ENCODE measurements at regions not wholly inside any gene's neighbourhood (a gene's known extent, or its start where the extent isn't known, plus 50 kb on each side); places are given as distances from the start of the nearest gene placed in this dataset.
A peak's percentile ranks its signal among the peaks of the same experiment; 100 is the strongest.
"Not testable (repeated sequence)": the region's sequence is repeated elsewhere in the genome, so short reads cannot be mapped to it uniquely, and the experiment has no call there.

- H3K4me3 ChIP-seq (ENCODE audit: low read length in 2 of 2); H3K9me3 ChIP-seq (ENCODE audit: control insufficient read depth in 2 of 2, low read length in 2 of 2); H3K27me3 ChIP-seq (ENCODE audit: control insufficient read depth in 2 of 2, insufficient read depth in 2 of 2, low read length in 2 of 2); H3K4me1 ChIP-seq (ENCODE audit: control insufficient read depth in 2 of 2, insufficient read depth in 2 of 2, low read length in 2 of 2); H3K9ac ChIP-seq (ENCODE audit: low read depth in 1 of 2, low read length in 2 of 2); H3K36me3 ChIP-seq (ENCODE audit: control insufficient read depth in 2 of 2, insufficient read depth in 2 of 2, low read length in 2 of 2); H3K27ac ChIP-seq (ENCODE audit: low read depth in 2 of 2, low read length in 2 of 2): not testable (repeated sequence)
Observed at GRCh38 chr9:39797935-39798334, 442.5 kb downstream of the SPATA31A1 start.

GRCh38 chr9:39799252-39799651 lies 443.8 kb downstream of the SPATA31A1 start:
- not testable (repeated sequence) for H3K9ac ChIP-seq (ENCODE audit: low read depth in 1 of 2, low read length in 2 of 2); H3K4me3 ChIP-seq (ENCODE audit: low read length in 2 of 2); H3K36me3 ChIP-seq (ENCODE audit: control insufficient read depth in 2 of 2, insufficient read depth in 2 of 2, low read length in 2 of 2); H3K9me3 ChIP-seq (ENCODE audit: control insufficient read depth in 2 of 2, low read length in 2 of 2); H3K4me1 ChIP-seq (ENCODE audit: control insufficient read depth in 2 of 2, insufficient read depth in 2 of 2, low read length in 2 of 2); H3K27me3 ChIP-seq (ENCODE audit: control insufficient read depth in 2 of 2, insufficient read depth in 2 of 2, low read length in 2 of 2); H3K27ac ChIP-seq (ENCODE audit: low read depth in 2 of 2, low read length in 2 of 2)

GRCh38 chr9:39802561-39802960 lies 447.1 kb downstream of the SPATA31A1 start:
- not testable (repeated sequence) for H3K36me3 ChIP-seq (ENCODE audit: control insufficient read depth in 2 of 2, insufficient read depth in 2 of 2, low read length in 2 of 2); H3K27me3 ChIP-seq (ENCODE audit: control insufficient read depth in 2 of 2, insufficient read depth in 2 of 2, low read length in 2 of 2); H3K4me1 ChIP-seq (ENCODE audit: control insufficient read depth in 2 of 2, insufficient read depth in 2 of 2, low read length in 2 of 2); H3K9me3 ChIP-seq (ENCODE audit: control insufficient read depth in 2 of 2, low read length in 2 of 2); H3K27ac ChIP-seq (ENCODE audit: low read depth in 2 of 2, low read length in 2 of 2); H3K9ac ChIP-seq (ENCODE audit: low read depth in 1 of 2, low read length in 2 of 2); H3K4me3 ChIP-seq (ENCODE audit: low read length in 2 of 2)

- H3K27ac ChIP-seq (ENCODE audit: low read depth in 2 of 2, low read length in 2 of 2): peak overlapping the region; percentile 68 to 77
Observed at GRCh38 chr9:39809401-39810226, 454.1 kb downstream of the SPATA31A1 start.

GRCh38 chr9:39810401-39810800 lies 454.9 kb downstream of the SPATA31A1 start:
- H3K27me3 ChIP-seq (ENCODE audit: control insufficient read depth in 2 of 2, insufficient read depth in 2 of 2, low read length in 2 of 2); H3K4me3 ChIP-seq (ENCODE audit: low read length in 2 of 2); H3K27ac ChIP-seq (ENCODE audit: low read depth in 2 of 2, low read length in 2 of 2); H3K4me1 ChIP-seq (ENCODE audit: control insufficient read depth in 2 of 2, insufficient read depth in 2 of 2, low read length in 2 of 2); H3K9me3 ChIP-seq (ENCODE audit: control insufficient read depth in 2 of 2, low read length in 2 of 2); H3K9ac ChIP-seq (ENCODE audit: low read depth in 1 of 2, low read length in 2 of 2); H3K36me3 ChIP-seq (ENCODE audit: control insufficient read depth in 2 of 2, insufficient read depth in 2 of 2, low read length in 2 of 2): not testable (repeated sequence)

More at GRCh38 chr9:39809401-39810226, 454.1 kb downstream of the SPATA31A1 start:
- Histone ChIP-seq H3K4me3 (ENCODE audit: low read length in 2 of 2) (peak overlapping the region; percentile 65 to 69), H3K9ac (ENCODE audit: low read depth in 1 of 2, low read length in 2 of 2) (peak overlapping the region; percentile 18 to 70)
- H3K9me3 ChIP-seq (ENCODE audit: control insufficient read depth in 2 of 2, low read length in 2 of 2); H3K4me1 ChIP-seq (ENCODE audit: control insufficient read depth in 2 of 2, insufficient read depth in 2 of 2, low read length in 2 of 2); H3K36me3 ChIP-seq (ENCODE audit: control insufficient read depth in 2 of 2, insufficient read depth in 2 of 2, low read length in 2 of 2); H3K27me3 ChIP-seq (ENCODE audit: control insufficient read depth in 2 of 2, insufficient read depth in 2 of 2, low read length in 2 of 2): not testable (repeated sequence)

GRCh38 chr9:39811615-39812014 lies 456.1 kb downstream of the SPATA31A1 start:
- H3K9me3 ChIP-seq (ENCODE audit: control insufficient read depth in 2 of 2, low read length in 2 of 2); H3K9ac ChIP-seq (ENCODE audit: low read depth in 1 of 2, low read length in 2 of 2); H3K36me3 ChIP-seq (ENCODE audit: control insufficient read depth in 2 of 2, insufficient read depth in 2 of 2, low read length in 2 of 2); H3K4me3 ChIP-seq (ENCODE audit: low read length in 2 of 2); H3K27ac ChIP-seq (ENCODE audit: low read depth in 2 of 2, low read length in 2 of 2); H3K27me3 ChIP-seq (ENCODE audit: control insufficient read depth in 2 of 2, insufficient read depth in 2 of 2, low read length in 2 of 2); H3K4me1 ChIP-seq (ENCODE audit: control insufficient read depth in 2 of 2, insufficient read depth in 2 of 2, low read length in 2 of 2): not testable (repeated sequence)

- not testable (repeated sequence) for H3K4me1 ChIP-seq (ENCODE audit: control insufficient read depth in 2 of 2, insufficient read depth in 2 of 2, low read length in 2 of 2); H3K27ac ChIP-seq (ENCODE audit: low read depth in 2 of 2, low read length in 2 of 2); H3K27me3 ChIP-seq (ENCODE audit: control insufficient read depth in 2 of 2, insufficient read depth in 2 of 2, low read length in 2 of 2); H3K9me3 ChIP-seq (ENCODE audit: control insufficient read depth in 2 of 2, low read length in 2 of 2); H3K9ac ChIP-seq (ENCODE audit: low read depth in 1 of 2, low read length in 2 of 2); H3K4me3 ChIP-seq (ENCODE audit: low read length in 2 of 2); H3K36me3 ChIP-seq (ENCODE audit: control insufficient read depth in 2 of 2, insufficient read depth in 2 of 2, low read length in 2 of 2)
Observed at GRCh38 chr9:39828457-39828856, 473.0 kb downstream of the SPATA31A1 start.

All from mucosa of rectum (tissue), 2 donors.